HG03558 (cell line): ENCODE measurements at regions not wholly inside any gene's neighbourhood (a gene's known extent, or its start where the extent isn't known, plus 50 kb on each side); places are given as distances from the start of the nearest gene placed in this dataset.
"Not testable (repeated sequence)": the region's sequence is repeated elsewhere in the genome, so short reads cannot be mapped to it uniquely, and the experiment has no call there.

Source experiments
- ATAC-seq: cut with Tn5 transposase; IDR thresholded peaks from one replicate; pipeline ENCODE4 v1.9.1; 2021; ENCODE audit warnings: moderate number of reproducible peaks; ENCODE audit not compliant: unreplicated experiment; ENCODE audit errors: extremely low read depth

DNA sequence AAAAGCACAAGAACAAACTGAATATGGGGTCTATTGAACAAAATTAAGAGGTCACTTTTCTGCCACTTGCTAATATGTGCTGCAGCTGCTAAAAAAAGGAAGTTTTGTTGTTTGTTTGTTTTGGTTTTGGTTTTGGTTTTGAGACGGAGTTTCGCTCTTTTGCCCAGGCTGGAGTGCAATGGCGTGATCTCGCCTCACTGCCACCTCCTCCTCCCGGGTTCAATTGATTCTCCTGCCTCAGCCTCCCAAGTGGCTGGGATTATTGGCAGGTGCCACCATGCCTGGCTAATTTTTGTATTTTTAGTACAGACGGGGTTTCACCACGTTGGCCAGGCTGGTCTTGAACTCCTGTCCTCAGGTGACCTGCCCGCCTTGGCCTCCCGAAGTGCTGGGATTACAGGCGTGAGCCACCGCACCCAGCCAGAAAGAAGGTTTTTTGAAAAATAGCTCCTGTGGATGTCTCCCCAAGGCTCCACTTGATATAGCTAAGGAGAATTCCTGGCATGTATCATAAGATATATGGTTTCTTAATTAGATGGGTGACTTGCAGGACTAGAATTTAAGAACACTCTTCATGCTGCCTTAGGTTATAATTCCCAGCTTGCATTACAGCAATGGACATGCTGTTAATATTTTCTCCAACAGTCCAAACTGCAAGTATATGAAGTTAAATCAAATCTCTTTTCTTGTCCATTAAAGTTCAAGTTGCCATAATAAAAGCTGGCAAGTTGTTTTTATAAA, 237.6 kb upstream of the AMIGO2 start:
- no peak for ATAC-seq

DNA sequence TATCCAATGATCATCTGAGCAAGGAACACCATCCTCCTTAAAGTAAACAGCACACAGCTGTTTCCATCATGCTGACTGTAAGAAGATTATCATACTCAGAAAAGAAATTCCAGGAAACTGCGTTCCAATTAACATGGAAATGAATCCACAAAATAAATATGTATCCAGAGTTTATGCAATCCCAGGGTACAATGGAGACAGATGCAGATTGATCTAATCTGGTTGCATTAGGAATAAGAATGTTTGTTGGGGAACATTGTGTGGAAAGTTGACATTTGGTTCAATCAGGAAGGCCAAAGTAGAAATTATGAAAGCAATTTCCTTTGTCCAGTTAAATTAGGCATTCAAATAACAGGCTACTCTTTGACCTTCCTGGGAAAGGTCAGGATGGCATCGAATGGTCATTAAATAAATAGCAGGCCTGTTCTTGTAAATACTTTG, 236.9 kb upstream of the AMIGO2 start:
- ATAC-seq, result no peak

DNA sequence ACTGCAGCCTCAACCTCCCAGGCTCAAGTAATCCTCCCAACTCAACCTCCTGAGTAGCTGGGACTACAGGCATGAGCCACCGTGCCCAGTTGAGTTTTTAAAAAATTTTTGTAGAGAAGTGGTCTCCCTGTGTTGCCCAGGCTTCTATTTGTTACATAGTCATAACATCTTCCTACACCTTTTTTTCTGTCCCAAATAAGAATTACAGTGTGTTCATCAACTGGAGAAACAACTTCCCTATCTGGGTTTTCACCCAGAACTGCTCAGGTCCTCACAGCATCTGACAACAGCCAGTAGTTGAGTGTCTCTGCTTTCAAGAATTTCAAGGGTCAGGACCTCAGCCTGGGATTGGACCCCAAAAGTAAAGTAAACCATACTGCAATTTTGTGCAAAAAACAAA, 235.2 kb upstream of the AMIGO2 start:
- ATAC-seq, result no peak

GRCh38 chr12:47312808-47313426, 233.2 kb upstream of the AMIGO2 start:
- peak; percentile 70 for ATAC-seq

DNA sequence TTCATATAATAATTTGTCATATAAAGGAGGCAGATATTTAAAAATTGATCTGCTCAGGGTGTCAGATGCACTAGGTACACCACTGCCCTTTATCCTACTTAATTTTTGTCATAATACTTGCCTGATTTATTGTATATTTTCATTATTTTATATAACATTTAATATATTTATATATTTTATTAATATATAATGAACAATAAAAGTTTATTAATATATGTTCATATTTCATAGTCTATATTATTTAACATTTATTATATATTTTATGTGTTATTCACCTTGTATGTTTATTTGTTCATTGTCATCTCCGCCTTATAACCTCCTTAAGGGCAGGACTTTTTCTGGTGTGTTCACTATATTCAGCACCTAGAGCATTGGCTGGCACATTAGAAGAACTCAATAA, 232.4 kb upstream of the AMIGO2 start:
- ATAC-seq, result no peak

DNA sequence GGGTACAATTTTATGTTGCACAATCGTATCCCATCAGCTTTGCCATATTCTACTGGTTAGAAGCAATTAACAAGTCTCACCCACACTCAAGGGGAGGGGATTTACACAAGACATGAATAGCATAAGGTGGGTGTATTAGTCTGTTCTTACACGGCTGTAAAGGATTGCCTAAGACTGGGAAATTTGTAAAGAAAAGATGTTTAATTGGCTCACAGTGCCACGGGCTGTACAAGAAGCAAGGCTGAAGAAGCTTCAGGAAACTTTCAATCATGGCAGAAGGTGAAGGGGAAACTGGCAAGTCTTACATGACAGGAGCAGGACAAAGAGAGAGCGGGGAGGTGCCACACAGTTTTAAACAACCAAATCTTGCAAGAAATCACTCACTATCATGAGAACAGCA, 231.8 kb upstream of the AMIGO2 start:
- ATAC-seq, result no peak

DNA sequence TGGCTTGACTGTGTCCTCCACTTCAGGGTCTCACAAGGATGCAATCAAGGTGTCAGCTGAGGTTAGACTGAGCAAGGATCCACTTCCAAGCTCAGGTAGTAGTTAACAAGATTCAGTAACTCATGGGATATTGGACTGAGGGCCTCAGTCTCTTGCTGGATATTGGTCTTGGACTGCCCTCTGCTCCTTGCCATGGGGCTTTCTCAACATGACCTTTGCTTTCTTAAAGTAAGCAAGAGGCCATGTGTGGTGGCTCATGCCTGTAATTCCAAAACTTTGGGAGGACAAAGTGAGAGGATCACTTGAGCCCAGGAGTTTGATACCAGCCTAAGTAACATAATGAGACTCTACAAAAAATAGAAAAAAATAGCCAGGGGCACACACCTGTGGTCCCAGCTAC, 231.3 kb upstream of the AMIGO2 start:
- ATAC-seq, result no peak

DNA sequence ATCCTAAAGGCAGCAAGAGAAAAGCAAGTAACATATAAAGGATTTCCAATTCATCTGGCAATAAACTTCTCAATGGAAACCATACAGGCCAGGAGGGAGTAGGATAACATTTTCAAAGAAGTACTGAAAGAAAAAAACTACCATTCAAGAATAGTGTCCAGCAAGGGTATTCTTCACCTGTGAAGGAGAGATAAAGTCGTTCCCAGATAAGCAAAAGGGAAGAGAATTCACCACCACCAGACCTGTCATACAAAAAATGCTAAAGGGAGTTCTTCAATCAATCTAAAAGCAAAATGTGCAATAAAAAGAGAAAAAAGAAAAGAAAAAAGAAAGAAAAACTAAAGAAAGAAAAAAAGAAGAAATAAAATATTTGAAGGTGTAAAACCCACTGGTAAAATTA, 228.9 kb upstream of the AMIGO2 start:
- no peak for ATAC-seq

- ATAC-seq, result peak; percentile 91
Measured at GRCh38 chr12:47307680-47308399, 228.1 kb upstream of the AMIGO2 start.

DNA sequence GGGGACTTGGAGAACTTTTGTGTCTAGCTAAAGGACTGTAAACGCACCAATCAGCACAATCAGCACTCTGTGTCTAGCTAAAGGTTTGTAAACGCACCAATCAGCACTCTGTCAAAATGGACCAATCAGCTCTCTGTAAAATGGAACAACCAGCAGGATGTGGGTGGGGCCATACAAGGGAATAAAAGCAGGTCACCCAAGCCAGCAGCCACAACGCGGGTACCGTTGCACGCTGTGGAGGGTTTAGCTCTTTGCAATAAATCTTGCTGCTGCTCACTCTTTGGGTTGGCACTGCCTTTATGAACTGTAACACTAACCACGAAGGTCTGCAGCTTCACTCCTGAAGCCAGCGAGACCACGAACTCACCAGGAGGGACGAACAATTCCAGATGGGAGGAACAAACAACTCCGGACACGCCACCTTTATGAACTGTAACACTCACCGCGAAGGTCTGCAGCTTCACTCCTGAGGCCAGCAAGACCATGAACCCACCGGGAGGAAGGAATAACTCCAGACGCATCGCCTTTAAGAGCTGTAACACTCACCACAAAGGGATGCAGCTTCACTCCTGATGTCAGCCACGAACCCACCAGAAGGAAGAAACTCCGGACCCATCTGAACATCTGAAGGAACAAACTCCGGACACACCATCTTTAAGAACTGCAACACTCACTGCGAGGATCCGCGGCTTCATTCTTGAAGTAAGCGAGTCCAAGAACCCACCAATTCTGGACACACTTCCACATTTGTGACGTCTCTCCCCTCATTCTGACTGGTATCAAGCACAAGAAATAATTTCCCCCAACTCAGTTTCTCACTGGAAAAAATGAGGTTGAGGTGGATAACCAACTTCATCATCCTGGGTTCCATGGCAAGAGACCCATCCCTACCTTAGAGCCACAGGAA, 227.3 kb upstream of the AMIGO2 start:
- ATAC-seq, result not testable (repeated sequence)

DNA sequence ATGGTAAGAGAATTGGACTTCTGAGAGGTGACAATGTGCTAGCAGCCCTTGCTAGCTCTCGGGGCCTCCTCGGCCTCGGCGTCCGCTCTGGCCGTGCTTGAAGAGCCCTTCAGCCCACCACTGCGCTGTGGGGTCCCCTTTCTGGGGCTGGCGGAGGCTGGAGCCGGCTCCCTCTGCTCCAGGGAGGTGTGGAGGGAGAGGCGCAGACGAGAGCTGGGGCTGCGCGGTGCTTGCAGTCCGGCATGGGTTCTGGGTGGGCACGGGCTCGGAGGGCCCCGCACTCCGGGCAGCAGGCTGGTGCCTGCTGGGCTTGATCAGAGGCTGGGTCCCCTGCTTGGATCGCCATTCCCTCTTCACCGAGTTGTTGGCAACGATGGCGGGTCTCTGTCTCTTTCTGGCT, 226.4 kb upstream of the AMIGO2 start:
- ATAC-seq, result no peak

GRCh38 chr12:47305464-47305863, 225.7 kb upstream of the AMIGO2 start:
- no peak for ATAC-seq

- no peak for ATAC-seq
Measured at GRCh38 chr12:47303995-47304560, 224.3 kb upstream of the AMIGO2 start.

GRCh38 chr12:47303207-47303606, 223.4 kb upstream of the AMIGO2 start:
- ATAC-seq, result no peak

- peak; percentile 73 for ATAC-seq
Measured at GRCh38 chr12:47302111-47302671, 222.4 kb upstream of the AMIGO2 start.

GRCh38 chr12:47299586-47299985, 219.8 kb upstream of the AMIGO2 start:
- ATAC-seq, result no peak

DNA sequence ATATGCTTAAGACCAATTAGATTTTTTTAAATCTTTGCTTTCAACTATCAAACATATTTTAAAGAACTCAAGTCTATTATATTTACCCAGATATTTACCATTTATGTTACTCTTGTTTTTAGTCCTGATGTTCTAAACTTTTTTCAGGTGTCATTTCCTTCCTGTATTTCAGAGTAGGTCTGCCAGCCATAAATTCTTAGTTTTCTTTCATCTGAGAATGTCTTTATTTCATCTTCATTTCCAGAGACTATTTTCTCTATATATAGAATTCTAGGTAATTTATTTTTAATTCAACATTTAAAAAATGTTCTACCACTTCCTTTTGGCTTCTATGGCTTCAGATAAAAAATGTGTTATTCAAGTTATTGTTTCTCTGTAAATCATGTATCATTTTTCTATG, 218.2 kb upstream of the AMIGO2 start:
- no peak for ATAC-seq

DNA sequence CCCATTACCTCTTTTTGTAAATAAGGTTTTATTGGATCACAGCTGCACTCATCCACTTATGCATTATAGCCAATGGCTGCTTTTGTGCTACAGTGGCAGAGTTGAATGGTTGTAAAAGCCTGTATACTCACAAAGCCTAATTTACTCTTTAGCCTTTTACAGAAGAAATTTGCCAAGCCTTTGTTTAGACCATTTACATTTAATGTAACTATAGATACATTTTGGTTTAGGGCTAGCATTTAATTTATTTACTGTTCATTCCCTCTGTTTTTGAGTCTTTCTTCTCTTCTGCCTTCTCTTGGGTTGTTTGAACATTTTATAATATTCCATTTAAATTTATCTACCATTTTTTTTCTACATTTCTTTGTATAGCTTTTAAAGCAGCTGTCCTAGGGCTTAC, 217.1 kb upstream of the AMIGO2 start:
- no peak for ATAC-seq

GRCh38 chr12:47293406-47293805, 213.6 kb upstream of the AMIGO2 start:
- no peak for ATAC-seq

DNA sequence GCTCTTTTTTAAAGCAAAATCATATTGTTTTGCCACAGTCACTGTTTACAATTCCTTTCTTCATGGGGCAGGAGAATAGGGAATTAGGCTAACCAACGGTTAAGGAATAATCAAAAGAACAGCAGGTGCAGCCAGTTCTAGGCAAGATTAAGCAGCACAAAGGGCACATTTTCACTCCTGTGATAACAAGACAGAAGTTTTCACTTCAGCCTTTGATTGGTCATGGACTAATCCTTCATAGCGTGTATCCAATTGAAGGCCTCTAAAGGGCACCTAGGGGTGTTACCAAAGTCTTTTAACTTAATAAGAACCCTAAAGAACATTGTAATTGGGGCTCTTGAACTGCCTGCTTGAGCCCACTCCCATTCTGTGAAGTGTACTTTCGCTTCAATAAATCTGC, 206.9 kb upstream of the AMIGO2 start:
- ATAC-seq, result no peak
